ENCODE measurements at regions not wholly inside any gene's neighbourhood (a gene's known extent, or its start where the extent isn't known, plus 50 kb on each side); places are given as distances from the start of the nearest gene placed in this dataset.
"Not testable (repeated sequence)": the region's sequence is repeated elsewhere in the genome, so short reads cannot be mapped to it uniquely, and the experiment has no call there.

DNA sequence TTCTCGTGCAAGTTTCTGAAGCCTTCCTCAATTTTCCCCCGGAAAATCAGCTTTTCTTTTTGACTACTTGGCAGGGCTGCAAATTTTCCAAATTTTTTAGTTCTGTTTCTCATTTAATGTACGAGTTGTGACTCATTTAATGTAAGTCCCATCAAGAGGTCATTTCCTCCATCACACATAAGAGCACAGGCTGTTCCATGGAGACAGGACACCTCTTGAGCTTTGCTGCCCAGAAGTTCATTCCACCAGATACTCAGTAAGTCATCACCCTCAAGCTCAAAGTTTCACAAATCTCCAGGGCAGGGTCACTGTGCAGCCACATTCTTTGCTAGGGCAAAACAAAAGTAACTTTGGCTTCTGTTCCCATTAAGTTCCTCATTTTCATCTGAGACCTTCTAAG lies 101.5 kb upstream of the TEKT4 start:
- H3K36me3 ChIP-seq (ENCODE audit: control insufficient read depth, insufficient read depth, low read length) = no peaks in the 10 kb centered on the region
- no peak overlapping the region for H3K4me2 ChIP-seq (ENCODE audit: low read length)
- no peaks in the 10 kb centered on the region for H3K27me3 ChIP-seq (ENCODE audit: control insufficient read depth, insufficient read depth, low read length)
- no peaks in the 10 kb centered on the region for H3K4me1 ChIP-seq
- H3K4me3 ChIP-seq (ENCODE audit: low read depth, low read length) = no peak overlapping the region
- H3K27ac ChIP-seq = no peak overlapping the region
- no peak overlapping the region for H3K9ac ChIP-seq
- TF ChIP-seq, protein P1, sequence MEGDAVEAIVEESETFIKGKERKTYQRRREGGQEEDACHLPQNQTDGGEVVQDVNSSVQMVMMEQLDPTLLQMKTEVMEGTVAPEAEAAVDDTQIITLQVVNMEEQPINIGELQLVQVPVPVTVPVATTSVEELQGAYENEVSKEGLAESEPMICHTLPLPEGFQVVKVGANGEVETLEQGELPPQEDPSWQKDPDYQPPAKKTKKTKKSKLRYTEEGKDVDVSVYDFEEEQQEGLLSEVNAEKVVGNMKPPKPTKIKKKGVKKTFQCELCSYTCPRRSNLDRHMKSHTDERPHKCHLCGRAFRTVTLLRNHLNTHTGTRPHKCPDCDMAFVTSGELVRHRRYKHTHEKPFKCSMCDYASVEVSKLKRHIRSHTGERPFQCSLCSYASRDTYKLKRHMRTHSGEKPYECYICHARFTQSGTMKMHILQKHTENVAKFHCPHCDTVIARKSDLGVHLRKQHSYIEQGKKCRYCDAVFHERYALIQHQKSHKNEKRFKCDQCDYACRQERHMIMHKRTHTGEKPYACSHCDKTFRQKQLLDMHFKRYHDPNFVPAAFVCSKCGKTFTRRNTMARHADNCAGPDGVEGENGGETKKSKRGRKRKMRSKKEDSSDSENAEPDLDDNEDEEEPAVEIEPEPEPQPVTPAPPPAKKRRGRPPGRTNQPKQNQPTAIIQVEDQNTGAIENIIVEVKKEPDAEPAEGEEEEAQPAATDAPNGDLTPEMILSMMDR (IDR thresholded peaks at IDR 0.05) = no peak
- no peak overlapping the region for H2AFZ ChIP-seq
- H3K9me3 ChIP-seq (ENCODE audit: control insufficient read depth, low read length) = no peaks in the 10 kb centered on the region
- no peaks in the 10 kb centered on the region for H3K79me2 ChIP-seq

GRCh38 chr2:94774851-94775250 lies 96.4 kb upstream of the TEKT4 start:
- no peaks in the 10 kb centered on the region for H3K27me3 ChIP-seq (ENCODE audit: control insufficient read depth, insufficient read depth, low read length)
- no peak overlapping the region for H3K27ac ChIP-seq
- no peaks in the 10 kb centered on the region for H3K79me2 ChIP-seq
- H3K4me3 ChIP-seq (ENCODE audit: low read depth, low read length) = no peak overlapping the region
- H3K9ac ChIP-seq = no peak overlapping the region
- no peaks in the 10 kb centered on the region for H3K9me3 ChIP-seq (ENCODE audit: control insufficient read depth, low read length)
- no peaks in the 10 kb centered on the region for H3K36me3 ChIP-seq (ENCODE audit: control insufficient read depth, insufficient read depth, low read length)
- no peak overlapping the region for H3K4me2 ChIP-seq (ENCODE audit: low read length)
- TF ChIP-seq, protein P1 (IDR thresholded peaks at IDR 0.05) = no peak
- no peaks in the 10 kb centered on the region for H3K4me1 ChIP-seq
- no peak overlapping the region for H2AFZ ChIP-seq

DNA sequence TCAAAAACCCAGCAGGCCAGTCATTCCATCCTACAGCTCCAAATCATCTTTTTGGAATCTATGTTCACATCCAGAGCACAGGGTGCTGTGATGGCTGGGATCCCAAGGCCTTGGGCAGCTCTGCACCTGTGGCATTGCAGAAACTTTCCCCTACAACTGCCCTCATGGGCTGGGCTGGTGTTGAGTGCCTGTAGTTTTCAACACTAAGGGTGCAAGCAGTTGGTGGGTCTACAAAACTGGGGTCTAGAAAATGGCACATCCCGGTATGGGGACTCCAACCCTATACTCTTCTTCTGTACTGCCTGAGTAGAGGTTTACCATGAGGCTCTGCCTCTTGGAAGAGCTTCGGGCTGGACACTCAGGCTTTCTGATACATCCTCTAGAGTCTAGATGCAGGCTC lies 95.2 kb upstream of the TEKT4 start:
- Histone ChIP-seq H3K36me3 (ENCODE audit: control insufficient read depth, insufficient read depth, low read length) (no peaks in the 10 kb centered on the region), H3K9ac (no peak overlapping the region), H3K9me3 (ENCODE audit: control insufficient read depth, low read length) (no peaks in the 10 kb centered on the region), H3K4me3 (ENCODE audit: low read depth, low read length) (no peak overlapping the region), H3K4me1 (no peaks in the 10 kb centered on the region), H3K27me3 (ENCODE audit: control insufficient read depth, insufficient read depth, low read length) (no peaks in the 10 kb centered on the region), H3K79me2 (no peaks in the 10 kb centered on the region), H3K27ac (no peak overlapping the region), H2AFZ (no peak overlapping the region), H3K4me2 (ENCODE audit: low read length) (no peak overlapping the region)
- TF ChIP-seq, protein P1 (IDR thresholded peaks at IDR 0.05) = no peak

- not testable (repeated sequence) for H3K4me1 ChIP-seq; H2AFZ ChIP-seq; H3K79me2 ChIP-seq; H3K27ac ChIP-seq; H3K27me3 ChIP-seq (ENCODE audit: control insufficient read depth, insufficient read depth, low read length); H3K4me2 ChIP-seq (ENCODE audit: low read length); H3K36me3 ChIP-seq (ENCODE audit: control insufficient read depth, insufficient read depth, low read length); H3K4me3 ChIP-seq (ENCODE audit: low read depth, low read length); H3K9me3 ChIP-seq (ENCODE audit: control insufficient read depth, low read length); H3K9ac ChIP-seq
These were observed 86.1 kb upstream of the TEKT4 start for GRCh38 chr2:94785105-94785504.

- not testable (repeated sequence) for H3K36me3 ChIP-seq (ENCODE audit: control insufficient read depth, insufficient read depth, low read length); H3K4me1 ChIP-seq; H3K79me2 ChIP-seq; H2AFZ ChIP-seq; H3K4me3 ChIP-seq (ENCODE audit: low read depth, low read length); H3K27me3 ChIP-seq (ENCODE audit: control insufficient read depth, insufficient read depth, low read length); H3K9ac ChIP-seq; H3K9me3 ChIP-seq (ENCODE audit: control insufficient read depth, low read length); H3K4me2 ChIP-seq (ENCODE audit: low read length); H3K27ac ChIP-seq
These were observed 84.8 kb upstream of the TEKT4 start for GRCh38 chr2:94786424-94786823.

DNA sequence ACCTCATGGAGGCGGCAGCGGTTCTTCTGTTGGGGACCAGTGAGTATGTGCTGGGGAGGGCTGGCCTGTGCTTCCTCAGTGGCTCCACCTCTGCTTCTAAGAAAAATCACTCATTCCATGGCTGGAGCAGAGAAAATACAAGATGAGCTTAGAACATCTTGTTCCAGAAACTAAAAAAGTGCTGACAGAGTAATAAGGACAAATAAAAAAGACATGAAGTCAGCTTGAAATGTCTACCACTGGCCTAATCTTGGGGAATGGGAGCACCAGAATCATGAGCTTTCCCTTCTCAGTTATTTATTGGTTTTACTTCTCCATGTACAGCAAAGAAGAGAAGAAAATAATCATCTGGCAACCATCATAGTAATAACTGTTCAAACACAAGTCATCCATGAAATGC lies 81.1 kb upstream of the TEKT4 start:
- not testable (repeated sequence) for H3K4me1 ChIP-seq; H3K4me2 ChIP-seq (ENCODE audit: low read length); H3K9ac ChIP-seq; H3K79me2 ChIP-seq; H3K4me3 ChIP-seq (ENCODE audit: low read depth, low read length); H3K27ac ChIP-seq; H3K36me3 ChIP-seq (ENCODE audit: control insufficient read depth, insufficient read depth, low read length); H3K27me3 ChIP-seq (ENCODE audit: control insufficient read depth, insufficient read depth, low read length); H3K9me3 ChIP-seq (ENCODE audit: control insufficient read depth, low read length); H2AFZ ChIP-seq

All from parathyroid adenoma (tissue), 2 donors.